PFSK-1 (cell line): ENCODE measurements at regions not wholly inside any gene's neighbourhood (a gene's known extent, or its start where the extent isn't known, plus 50 kb on each side); places are given as distances from the start of the nearest gene placed in this dataset.

Source experiments
- FOXP2 ChIP-seq: optimal IDR thresholded peaks from 2 replicates; pipeline ENCODE3; 2011; ENCODE audit warnings: borderline replicate concordance, control low read depth, inconsistent platforms; ENCODE audit not compliant: insufficient read depth; ENCODE audit errors: extremely low read length, extremely low read depth
- TAF1 ChIP-seq: IDR thresholded peaks from 2 replicates; pipeline ENCODE4 v1.6.1; 2012; ENCODE audit warnings: low read length, control low read depth, borderline replicate concordance; ENCODE audit not compliant: insufficient read depth

- TF ChIP-seq TAF1, result no peak
- TF ChIP-seq FOXP2, result no peak
Observed at GRCh38 chr3:162538906-162539305, 1042.3 kb downstream of the OTOL1 start.
